Astrocyte of the spinal cord (primary cell): ENCODE measurements at regions not wholly inside any gene's neighbourhood (a gene's known extent, or its start where the extent isn't known, plus 50 kb on each side); places are given as distances from the start of the nearest gene placed in this dataset.

Source experiments
- DNase-seq: peaks from one replicate; pipeline ENCODE4 v3.0.0; 2011; ENCODE audit warnings: low read depth, low spot score
- H3K4me3 ChIP-seq: 2 replicates; pipeline ENCODE4 v1.5.1; 2011; ENCODE audit warnings: low read depth, mild to moderate bottlenecking, low read length, moderate library complexity
- in situ Hi-C: cut with HindIII; loops from 2 replicates; pipeline ENCODE4 v1.10.0; 2017; ENCODE audit warnings: low sequenced_read_pairs
- TF ChIP-seq, protein P1 (sequence below): IDR thresholded peaks from 2 replicates; pipeline ENCODE4 v1.5.1; 2012; ENCODE audit warnings: low read depth, mild to moderate bottlenecking, low read length, inconsistent platforms

DNA sequence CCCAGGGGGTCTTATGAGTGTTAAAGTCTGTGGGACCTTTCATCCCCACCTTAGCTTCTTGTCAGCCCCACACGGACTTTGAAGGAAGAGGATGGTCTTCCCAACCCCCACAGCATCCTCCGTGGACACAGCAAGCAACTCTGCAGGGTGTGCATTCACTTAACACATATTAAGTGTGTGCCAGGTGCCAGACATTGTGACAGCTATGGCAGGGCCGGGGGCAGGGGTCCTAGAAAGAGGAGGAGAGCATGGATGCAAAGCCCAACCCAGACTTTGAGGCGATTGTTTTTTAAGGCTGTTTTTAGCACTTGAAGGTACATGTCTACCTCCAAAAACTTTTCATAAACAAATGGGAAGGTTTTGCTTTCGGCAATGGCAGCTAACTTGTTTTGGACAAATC is 121.6 kb upstream of the KCNG1 start:
- no peak for DNase-seq
- TF ChIP-seq, protein P1, sequence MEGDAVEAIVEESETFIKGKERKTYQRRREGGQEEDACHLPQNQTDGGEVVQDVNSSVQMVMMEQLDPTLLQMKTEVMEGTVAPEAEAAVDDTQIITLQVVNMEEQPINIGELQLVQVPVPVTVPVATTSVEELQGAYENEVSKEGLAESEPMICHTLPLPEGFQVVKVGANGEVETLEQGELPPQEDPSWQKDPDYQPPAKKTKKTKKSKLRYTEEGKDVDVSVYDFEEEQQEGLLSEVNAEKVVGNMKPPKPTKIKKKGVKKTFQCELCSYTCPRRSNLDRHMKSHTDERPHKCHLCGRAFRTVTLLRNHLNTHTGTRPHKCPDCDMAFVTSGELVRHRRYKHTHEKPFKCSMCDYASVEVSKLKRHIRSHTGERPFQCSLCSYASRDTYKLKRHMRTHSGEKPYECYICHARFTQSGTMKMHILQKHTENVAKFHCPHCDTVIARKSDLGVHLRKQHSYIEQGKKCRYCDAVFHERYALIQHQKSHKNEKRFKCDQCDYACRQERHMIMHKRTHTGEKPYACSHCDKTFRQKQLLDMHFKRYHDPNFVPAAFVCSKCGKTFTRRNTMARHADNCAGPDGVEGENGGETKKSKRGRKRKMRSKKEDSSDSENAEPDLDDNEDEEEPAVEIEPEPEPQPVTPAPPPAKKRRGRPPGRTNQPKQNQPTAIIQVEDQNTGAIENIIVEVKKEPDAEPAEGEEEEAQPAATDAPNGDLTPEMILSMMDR: no peak
- in situ Hi-C loops: no loop called here
- no peak overlapping the region for H3K4me3 ChIP-seq

DNA sequence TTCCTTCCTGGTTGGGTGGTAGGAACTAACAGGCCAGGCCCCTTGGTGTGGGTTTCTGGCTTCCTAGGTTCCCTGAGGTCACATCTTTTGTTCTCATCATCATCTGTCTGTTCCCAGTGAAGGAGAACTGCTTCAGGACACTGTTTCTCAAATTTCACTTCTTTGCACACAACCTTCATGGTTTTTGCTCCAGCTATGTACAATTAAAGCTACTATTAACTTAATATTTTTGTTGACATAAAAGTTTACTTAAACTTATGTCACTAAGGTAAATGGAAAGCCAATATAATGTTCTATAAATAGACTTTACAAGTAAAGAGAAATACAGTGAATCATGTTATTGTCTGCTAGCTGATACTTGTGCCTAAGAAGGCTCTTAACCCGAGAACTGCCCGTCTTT is 120.7 kb upstream of the KCNG1 start:
- in situ Hi-C loops: no loop called here
- H3K4me3 ChIP-seq: no peak overlapping the region
- DNase-seq: no peak
- TF ChIP-seq, protein P1: no peak

DNA sequence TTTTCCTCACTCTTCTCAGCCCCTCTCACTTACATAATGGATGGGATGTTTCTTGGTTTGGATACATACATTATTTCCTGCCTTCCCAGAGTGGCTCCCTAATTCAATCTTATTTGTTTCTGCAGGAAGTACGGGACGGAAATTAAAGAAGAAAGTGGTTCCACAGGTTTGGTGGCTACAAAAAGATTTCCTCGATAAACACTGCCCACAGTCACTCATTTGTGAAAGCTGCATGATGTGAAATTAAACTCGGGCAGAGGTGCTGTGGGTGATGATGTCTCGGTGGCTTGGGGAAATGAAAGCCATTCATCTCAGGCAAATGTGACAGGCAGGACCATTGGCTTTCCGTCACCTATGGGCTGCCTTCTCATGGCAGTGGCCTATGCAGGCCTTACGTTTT is 119.5 kb upstream of the KCNG1 start:
- no peak overlapping the region for H3K4me3 ChIP-seq
- DNase-seq: no peak
- in situ Hi-C loops: no loop called here
- TF ChIP-seq, protein P1: no peak

DNA sequence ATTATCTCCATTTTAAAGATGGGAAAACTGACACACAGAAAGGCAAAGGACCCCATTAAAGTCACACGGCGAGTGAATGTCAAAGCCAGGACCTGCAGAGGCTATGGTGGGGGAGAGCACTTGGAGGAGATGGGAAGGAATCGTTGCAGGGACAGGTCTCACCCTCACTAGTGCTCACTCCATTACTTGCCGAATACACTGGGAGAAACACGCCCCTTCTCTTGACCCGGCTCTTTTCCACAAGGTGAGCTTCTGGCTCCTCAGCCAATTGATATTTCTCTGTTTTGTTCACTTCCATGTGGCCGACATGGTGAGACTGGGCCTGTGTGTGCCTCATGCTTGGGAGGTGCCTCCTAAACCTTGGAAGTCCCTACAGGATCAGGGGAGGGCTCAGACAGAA is 117.8 kb upstream of the KCNG1 start:
- DNase-seq: no peak
- in situ Hi-C loops: no loop called here
- TF ChIP-seq, protein P1: no peak
- H3K4me3 ChIP-seq: no peak overlapping the region

DNA sequence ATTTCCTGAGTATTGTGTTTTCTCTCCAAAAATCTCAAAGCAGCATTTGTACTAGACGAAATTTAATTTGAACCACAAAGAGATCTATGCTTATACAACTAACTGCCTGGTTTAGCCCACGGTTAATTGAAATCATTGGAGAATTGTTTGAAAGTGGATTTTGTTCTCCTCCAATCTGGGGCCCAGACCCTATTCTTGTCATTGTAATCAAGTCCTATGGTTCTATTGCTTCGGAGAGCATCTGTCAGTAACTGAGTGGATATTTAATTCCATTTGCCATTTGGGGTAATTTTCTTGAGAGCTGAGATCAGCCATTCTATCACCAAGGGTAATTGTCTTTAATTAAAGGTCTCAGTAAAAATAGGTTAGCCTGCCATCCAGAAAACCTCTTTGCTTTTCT is 117.0 kb upstream of the KCNG1 start:
- TF ChIP-seq, protein P1: no peak
- no peak overlapping the region for H3K4me3 ChIP-seq
- DNase-seq: no peak
- in situ Hi-C loops: no loop called here

DNA sequence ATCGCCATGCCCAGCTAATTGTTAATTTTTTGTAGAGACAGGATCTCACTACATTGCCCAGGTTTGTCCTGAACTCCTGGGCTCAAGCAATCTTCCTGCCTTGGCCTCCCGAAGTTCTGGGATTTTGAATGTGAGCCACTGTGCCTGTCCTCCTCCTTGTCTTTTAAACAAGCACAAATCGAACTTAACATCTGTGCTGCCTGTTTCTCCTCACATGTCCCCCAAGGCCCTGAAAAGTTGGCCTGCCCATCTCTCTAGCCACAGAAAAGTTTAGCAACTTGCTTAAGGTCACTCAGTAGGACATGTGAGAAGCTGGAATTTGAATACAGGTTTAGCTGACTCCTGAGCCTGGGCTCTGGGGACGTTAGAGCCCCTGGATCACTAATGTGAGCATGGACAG is 115.7 kb upstream of the KCNG1 start:
- H3K4me3 ChIP-seq: no peak overlapping the region
- TF ChIP-seq, protein P1: no peak
- no peak for DNase-seq
- in situ Hi-C loops: no loop called here

DNA sequence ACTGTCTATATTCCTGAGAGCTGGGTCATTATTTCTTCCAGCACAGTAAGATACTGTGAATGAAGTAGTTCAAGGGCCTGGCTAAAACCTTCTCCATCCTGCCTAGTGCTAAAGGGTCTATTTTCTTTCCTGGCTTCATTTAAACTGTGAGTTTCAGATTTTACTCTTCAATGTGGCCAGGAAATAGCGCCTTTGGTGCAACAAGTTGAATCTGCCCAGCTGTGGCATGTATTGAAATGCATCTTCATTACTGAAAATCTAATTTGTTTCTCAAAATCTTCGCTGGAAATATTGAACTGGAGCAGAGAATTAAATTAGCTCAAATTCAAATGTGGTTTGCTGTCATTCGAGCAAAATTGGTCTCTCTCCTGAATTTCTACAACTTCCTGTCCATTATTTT is 114.6 kb upstream of the KCNG1 start:
- H3K4me3 ChIP-seq: no peak overlapping the region
- in situ Hi-C loops: no loop called here
- TF ChIP-seq, protein P1: no peak
- DNase-seq: no peak
